ENCODE measurements at regions not wholly inside any gene's neighbourhood (a gene's known extent, or its start where the extent isn't known, plus 50 kb on each side); places are given as distances from the start of the nearest gene placed in this dataset.

- TF ChIP-seq EP300 (IDR thresholded peaks at IDR 0.05) (no peak), POLR2AphosphoS5 (IDR thresholded peaks at IDR 0.05) (no peak), CTCF (IDR thresholded peaks at IDR 0.05) (no peak)
These were observed 468.0 kb upstream of the KLHL4 start for GRCh38 chrX:87049567-87049966.

Data from upper lobe of left lung (tissue), 4 donors.